ENCODE measurements at regions not wholly inside any gene's neighbourhood (a gene's known extent, or its start where the extent isn't known, plus 50 kb on each side); places are given as distances from the start of the nearest gene placed in this dataset.

- TF ChIP-seq POLR2A (IDR thresholded peaks at IDR 0.05; ENCODE audit: low read length) (no peak), GATA1 (IDR thresholded peaks at IDR 0.05; ENCODE audit: low read depth, low read length) (no peak)
Observed at GRCh38 chr3:13142552-13143380, 69.5 kb upstream of the IQSEC1 start.
